LNCAP (cell line): ENCODE measurements at regions not wholly inside any gene's neighbourhood (a gene's known extent, or its start where the extent isn't known, plus 50 kb on each side); places are given as distances from the start of the nearest gene placed in this dataset.
A peak's percentile ranks its signal among the peaks of the same experiment; 100 is the strongest.

Experiments used
- TF ChIP-seq, protein P1 (sequence below): fragments of 450-650 bp; IDR thresholded peaks from 2 replicates; pipeline ENCODE4 v1.5.1; 2017; ENCODE audit warnings: mild to moderate bottlenecking

DNA sequence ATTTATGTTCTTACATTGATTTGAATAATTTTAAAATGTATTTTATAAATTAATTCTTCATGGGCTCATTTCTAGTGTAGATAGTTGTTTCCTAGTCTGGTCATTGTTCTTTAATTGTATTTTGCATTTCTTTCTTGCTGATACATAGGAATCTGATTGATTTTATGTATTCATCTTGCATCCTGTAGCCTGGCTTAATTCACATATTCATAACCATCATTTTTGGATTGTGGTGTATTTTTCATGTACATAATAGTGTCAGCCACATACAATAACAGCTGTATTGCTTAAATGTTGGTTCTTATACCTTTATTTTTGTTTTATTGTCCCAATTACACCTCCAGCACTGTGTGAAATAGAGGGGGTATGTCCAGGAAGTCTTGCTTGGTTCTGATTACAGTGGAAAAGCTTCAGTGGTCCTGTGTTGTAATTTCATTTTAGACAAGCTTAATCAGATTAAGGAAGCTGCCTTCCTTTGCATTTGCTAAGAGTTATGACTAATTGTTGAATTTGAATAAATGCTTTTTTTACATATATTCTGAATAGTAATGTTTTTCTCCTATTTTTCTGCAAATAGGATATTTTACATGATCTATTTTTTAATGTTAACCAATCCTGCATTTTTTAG is 103.7 kb downstream of the USP22 start:
- TF ChIP-seq, protein P1, sequence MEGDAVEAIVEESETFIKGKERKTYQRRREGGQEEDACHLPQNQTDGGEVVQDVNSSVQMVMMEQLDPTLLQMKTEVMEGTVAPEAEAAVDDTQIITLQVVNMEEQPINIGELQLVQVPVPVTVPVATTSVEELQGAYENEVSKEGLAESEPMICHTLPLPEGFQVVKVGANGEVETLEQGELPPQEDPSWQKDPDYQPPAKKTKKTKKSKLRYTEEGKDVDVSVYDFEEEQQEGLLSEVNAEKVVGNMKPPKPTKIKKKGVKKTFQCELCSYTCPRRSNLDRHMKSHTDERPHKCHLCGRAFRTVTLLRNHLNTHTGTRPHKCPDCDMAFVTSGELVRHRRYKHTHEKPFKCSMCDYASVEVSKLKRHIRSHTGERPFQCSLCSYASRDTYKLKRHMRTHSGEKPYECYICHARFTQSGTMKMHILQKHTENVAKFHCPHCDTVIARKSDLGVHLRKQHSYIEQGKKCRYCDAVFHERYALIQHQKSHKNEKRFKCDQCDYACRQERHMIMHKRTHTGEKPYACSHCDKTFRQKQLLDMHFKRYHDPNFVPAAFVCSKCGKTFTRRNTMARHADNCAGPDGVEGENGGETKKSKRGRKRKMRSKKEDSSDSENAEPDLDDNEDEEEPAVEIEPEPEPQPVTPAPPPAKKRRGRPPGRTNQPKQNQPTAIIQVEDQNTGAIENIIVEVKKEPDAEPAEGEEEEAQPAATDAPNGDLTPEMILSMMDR: no peak

DNA sequence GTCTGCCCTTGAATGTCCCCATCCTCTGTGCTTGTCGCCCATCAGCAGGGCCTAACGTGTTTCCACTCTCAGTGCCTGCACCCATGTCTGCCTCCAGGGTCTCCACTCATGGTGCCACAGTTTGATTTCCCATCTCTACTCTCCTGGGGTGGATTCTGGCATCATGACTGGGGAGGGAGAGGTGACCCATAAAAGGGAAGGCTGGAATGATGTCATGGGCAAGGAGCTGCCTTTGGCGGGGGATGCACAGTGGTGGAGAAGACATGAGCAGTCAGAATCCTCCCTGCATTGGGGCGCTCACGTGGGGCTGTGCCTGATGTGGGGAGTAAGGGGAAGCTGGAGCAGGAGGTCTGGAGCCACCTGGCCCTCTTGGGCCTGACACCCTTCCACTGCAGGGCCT is 100.9 kb downstream of the USP22 start:
- TF ChIP-seq, protein P1: no peak

DNA sequence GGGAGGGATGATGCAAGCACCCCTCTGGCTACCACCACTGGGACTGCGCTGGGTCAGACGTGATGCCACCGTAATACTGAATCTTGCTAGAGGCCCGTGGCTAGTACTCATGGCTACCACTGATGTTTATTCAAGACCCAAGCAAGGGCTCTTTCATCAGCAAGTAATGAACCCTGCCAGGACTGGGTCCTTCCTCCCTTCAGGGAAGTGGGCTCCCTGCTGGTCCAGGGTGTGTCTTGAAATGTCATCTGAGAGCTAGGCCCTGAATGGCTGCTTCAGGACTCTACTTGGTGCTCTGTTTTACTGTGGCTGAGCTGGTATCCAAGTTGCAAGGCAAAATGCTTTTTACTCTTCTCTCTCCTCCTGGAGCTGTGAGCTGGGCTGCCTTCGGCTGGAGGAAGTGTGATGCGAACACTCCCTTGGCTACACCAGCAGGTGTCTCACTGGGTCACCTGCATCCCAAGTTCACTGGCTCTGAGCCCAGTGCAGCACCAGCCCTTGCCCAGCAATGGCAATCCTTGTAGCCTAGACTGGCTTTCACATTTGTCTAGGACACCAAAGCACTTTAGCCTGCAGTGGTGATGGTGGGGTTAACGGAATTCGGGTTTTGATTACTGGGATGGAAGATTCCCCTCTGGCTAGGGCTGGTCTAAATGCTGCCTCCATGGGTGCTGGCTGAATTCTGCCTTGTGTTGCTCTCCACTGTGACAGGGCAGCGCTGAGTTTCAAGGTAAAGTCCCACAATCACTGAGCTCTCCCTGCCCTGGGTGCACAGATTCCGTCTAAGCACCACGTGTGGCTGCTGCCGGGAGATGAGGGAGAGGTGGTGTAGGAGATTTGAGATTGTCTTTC is 98.6 kb downstream of the USP22 start:
- TF ChIP-seq, protein P1: peak; percentile 79

DNA sequence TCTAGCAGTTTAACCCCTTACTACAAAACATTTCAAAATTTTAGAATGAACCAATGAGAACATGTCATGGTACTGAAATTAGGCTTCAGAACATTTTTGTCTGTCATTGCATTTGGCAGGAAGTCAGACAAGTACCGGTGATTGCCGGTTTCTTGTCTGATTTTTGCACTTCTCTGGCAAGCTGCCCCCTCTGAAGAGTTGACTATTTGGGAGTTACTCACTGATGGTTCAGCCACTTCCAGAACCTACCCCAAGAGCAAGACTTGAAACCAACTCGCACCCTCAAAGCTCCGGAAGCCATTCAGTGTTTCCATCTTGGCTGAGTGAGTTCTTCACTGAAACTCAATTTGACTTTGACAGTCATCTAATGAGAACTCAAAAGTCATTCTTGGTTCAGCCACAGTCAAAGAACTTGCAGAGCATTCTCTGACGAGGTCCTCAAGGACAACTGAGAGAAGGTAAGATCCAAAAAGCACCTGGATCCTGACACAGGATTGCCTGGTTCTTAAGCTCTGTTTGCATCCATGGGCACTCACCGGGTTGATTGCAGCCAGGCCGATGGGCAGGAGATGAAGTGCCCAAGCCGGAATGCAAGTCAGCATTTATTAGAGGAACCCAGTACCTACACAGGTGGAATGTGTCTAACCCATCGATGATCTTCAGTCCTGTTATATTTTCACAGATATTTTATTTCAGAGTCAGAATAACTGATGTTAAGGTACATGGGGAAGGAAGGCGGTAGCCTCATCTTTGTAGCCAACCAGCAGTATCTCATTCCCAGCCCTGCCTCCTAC is 93.6 kb downstream of the USP22 start:
- TF ChIP-seq, protein P1: no peak
